ENCODE measurements at regions not wholly inside any gene's neighbourhood (a gene's known extent, or its start where the extent isn't known, plus 50 kb on each side); places are given as distances from the start of the nearest gene placed in this dataset.

DNA sequence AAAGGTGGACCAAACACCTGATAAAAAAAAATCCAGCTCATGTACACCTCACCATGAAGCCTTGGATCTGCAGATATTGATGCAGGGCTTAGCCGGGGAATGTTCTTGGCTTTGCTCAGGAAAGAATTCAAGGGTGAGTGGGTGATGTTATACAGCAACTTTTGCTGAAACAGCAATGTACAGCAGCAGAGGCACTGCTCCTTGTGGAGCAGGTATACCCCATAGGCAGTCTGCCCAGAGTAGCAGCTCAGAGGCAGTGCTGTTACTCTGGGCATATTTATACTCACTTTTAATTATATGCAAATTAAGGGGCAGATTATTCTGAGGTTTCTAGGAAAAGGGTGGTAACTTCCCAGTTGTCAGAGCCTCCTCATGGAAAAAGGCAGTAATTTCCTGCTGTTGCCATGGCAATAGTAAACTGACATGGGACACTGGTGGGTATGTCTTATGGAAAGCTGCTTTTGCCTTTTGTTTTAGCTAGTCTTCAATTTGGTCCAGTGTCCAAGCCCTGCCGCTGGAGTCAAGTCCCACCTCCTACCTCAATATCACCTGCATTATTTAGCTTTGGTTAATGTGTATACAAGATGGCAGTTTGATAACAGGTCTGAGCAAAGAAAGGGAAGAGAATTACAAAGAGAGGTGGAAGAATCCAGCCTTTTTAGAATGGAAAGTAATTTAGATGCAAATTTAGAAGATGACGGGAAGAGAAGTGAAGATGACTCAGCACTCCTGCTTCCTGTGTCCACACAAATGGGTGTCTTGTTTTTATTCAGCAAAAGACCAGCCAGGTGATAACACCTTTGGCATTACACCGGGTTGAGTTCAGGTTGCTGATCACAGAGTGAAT, 110.1 kb upstream of the JAG1 start (continued):
- TF ChIP-seq, protein P1, sequence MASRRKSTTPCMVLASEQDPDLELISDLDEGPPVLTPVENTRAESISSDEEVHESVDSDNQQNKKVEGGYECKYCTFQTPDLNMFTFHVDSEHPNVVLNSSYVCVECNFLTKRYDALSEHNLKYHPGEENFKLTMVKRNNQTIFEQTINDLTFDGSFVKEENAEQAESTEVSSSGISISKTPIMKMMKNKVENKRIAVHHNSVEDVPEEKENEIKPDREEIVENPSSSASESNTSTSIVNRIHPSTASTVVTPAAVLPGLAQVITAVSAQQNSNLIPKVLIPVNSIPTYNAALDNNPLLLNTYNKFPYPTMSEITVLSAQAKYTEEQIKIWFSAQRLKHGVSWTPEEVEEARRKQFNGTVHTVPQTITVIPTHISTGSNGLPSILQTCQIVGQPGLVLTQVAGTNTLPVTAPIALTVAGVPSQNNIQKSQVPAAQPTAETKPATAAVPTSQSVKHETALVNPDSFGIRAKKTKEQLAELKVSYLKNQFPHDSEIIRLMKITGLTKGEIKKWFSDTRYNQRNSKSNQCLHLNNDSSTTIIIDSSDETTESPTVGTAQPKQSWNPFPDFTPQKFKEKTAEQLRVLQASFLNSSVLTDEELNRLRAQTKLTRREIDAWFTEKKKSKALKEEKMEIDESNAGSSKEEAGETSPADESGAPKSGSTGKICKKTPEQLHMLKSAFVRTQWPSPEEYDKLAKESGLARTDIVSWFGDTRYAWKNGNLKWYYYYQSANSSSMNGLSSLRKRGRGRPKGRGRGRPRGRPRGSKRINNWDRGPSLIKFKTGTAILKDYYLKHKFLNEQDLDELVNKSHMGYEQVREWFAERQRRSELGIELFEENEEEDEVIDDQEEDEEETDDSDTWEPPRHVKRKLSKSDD (CRISPR knock-in tag; IDR thresholded peaks at IDR 0.05; ENCODE audit: low read depth), result no peak
- TF ChIP-seq ZNF761 (CRISPR knock-in tag; conservative IDR thresholded peaks at IDR 0.05) (no peak), RFXANK (CRISPR knock-in tag; IDR thresholded peaks at IDR 0.05) (no peak), ZFP37 (CRISPR knock-in tag; IDR thresholded peaks at IDR 0.05; ENCODE audit: borderline replicate concordance) (no peak), ELF3 (CRISPR knock-in tag; IDR thresholded peaks at IDR 0.05) (0 out of 2 replicates have a peak, but pooled peaks have one; percentile 0), MATR3 (CRISPR knock-in tag; IDR thresholded peaks at IDR 0.05) (no peak), KAT2B (IDR thresholded peaks at IDR 0.05; ENCODE audit: borderline replicate concordance, low read depth, low read length) (no peak), SRY (CRISPR knock-in tag; IDR thresholded peaks at IDR 0.05) (no peak), TSC22D2 (CRISPR knock-in tag; IDR thresholded peaks at IDR 0.05; ENCODE audit: borderline replicate concordance) (no peak), SIN3B (IDR thresholded peaks at IDR 0.05; ENCODE audit: low read length) (no peak), ZNF331 (CRISPR knock-in tag; IDR thresholded peaks at IDR 0.05) (no peak), SIN3A (IDR thresholded peaks at IDR 0.05; ENCODE audit: borderline replicate concordance, low read depth, low read length) (no peak), MAZ (IDR thresholded peaks at IDR 0.05; ENCODE audit: borderline replicate concordance, low read depth, low read length) (no peak), MAZ (CRISPR knock-in tag; IDR thresholded peaks at IDR 0.05; ENCODE audit: low read depth) (no peak)
- TF ChIP-seq, protein P2, sequence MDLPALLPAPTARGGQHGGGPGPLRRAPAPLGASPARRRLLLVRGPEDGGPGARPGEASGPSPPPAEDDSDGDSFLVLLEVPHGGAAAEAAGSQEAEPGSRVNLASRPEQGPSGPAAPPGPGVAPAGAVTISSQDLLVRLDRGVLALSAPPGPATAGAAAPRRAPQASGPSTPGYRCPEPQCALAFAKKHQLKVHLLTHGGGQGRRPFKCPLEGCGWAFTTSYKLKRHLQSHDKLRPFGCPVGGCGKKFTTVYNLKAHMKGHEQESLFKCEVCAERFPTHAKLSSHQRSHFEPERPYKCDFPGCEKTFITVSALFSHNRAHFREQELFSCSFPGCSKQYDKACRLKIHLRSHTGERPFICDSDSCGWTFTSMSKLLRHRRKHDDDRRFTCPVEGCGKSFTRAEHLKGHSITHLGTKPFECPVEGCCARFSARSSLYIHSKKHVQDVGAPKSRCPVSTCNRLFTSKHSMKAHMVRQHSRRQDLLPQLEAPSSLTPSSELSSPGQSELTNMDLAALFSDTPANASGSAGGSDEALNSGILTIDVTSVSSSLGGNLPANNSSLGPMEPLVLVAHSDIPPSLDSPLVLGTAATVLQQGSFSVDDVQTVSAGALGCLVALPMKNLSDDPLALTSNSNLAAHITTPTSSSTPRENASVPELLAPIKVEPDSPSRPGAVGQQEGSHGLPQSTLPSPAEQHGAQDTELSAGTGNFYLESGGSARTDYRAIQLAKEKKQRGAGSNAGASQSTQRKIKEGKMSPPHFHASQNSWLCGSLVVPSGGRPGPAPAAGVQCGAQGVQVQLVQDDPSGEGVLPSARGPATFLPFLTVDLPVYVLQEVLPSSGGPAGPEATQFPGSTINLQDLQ (CRISPR knock-in tag; IDR thresholded peaks at IDR 0.05), result no peak
- TF ChIP-seq, protein P3, sequence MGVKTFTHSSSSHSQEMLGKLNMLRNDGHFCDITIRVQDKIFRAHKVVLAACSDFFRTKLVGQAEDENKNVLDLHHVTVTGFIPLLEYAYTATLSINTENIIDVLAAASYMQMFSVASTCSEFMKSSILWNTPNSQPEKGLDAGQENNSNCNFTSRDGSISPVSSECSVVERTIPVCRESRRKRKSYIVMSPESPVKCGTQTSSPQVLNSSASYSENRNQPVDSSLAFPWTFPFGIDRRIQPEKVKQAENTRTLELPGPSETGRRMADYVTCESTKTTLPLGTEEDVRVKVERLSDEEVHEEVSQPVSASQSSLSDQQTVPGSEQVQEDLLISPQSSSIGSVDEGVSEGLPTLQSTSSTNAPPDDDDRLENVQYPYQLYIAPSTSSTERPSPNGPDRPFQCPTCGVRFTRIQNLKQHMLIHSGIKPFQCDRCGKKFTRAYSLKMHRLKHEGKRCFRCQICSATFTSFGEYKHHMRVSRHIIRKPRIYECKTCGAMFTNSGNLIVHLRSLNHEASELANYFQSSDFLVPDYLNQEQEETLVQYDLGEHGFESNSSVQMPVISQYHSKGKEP (CRISPR knock-in tag; IDR thresholded peaks at IDR 0.05), result no peak
